ENCODE measurements at regions not wholly inside any gene's neighbourhood (a gene's known extent, or its start where the extent isn't known, plus 50 kb on each side); places are given as distances from the start of the nearest gene placed in this dataset.

- H3K27ac ChIP-seq = no peak overlapping the region
- H3K4me1 ChIP-seq (ENCODE audit: low read depth) = peaks cover 6% of the 10 kb centered on the region
- H3K27me3 ChIP-seq = peaks cover 30% of the 10 kb centered on the region
- no peak for TF ChIP-seq CTCF (IDR thresholded peaks at IDR 0.05; ENCODE audit: low read depth, low read length)
- no peaks in the 10 kb centered on the region for H3K9me3 ChIP-seq (ENCODE audit: low read depth)
- no peak overlapping the region for H3K4me3 ChIP-seq
- no peak for DNase-seq (ENCODE audit: low read depth in 1 of 2, low spot score in 1 of 2)
- no peaks in the 10 kb centered on the region for H3K36me3 ChIP-seq
Measured at GRCh38 chr2:147439986-147440385, 404.8 kb upstream of the ACVR2A start.

- Histone ChIP-seq H3K4me1 (ENCODE audit: low read depth) (peaks cover 6% of the 10 kb centered on the region), H3K9me3 (ENCODE audit: low read depth) (no peaks in the 10 kb centered on the region), H3K36me3 (no peaks in the 10 kb centered on the region), H3K27ac (no peak overlapping the region), H3K4me3 (no peak overlapping the region), H3K27me3 (peaks cover 26% of the 10 kb centered on the region)
- DNase-seq (ENCODE audit: low read depth in 1 of 2, low spot score in 1 of 2) = no peak
- TF ChIP-seq CTCF (IDR thresholded peaks at IDR 0.05; ENCODE audit: low read depth, low read length) = no peak
Measured at GRCh38 chr2:147438882-147439281, 405.9 kb upstream of the ACVR2A start.

GRCh38 chr2:147433822-147434221 lies 411.0 kb upstream of the ACVR2A start:
- H3K4me1 ChIP-seq (ENCODE audit: low read depth) = no peaks in the 10 kb centered on the region
- DNase-seq (ENCODE audit: low read depth in 1 of 2, low spot score in 1 of 2) = no peak
- H3K27me3 ChIP-seq = peaks cover 13% of the 10 kb centered on the region
- H3K4me3 ChIP-seq = no peak overlapping the region
- no peak overlapping the region for H3K27ac ChIP-seq
- TF ChIP-seq CTCF (IDR thresholded peaks at IDR 0.05; ENCODE audit: low read depth, low read length) = no peak
- no peaks in the 10 kb centered on the region for H3K36me3 ChIP-seq
- H3K9me3 ChIP-seq (ENCODE audit: low read depth) = no peaks in the 10 kb centered on the region

- Histone ChIP-seq H3K27me3 (peaks cover 13% of the 10 kb centered on the region), H3K27ac (no peak overlapping the region), H3K36me3 (no peaks in the 10 kb centered on the region), H3K4me1 (ENCODE audit: low read depth) (no peaks in the 10 kb centered on the region), H3K9me3 (ENCODE audit: low read depth) (no peaks in the 10 kb centered on the region), H3K4me3 (no peak overlapping the region)
- no peak for TF ChIP-seq CTCF (IDR thresholded peaks at IDR 0.05; ENCODE audit: low read depth, low read length)
- DNase-seq (ENCODE audit: low read depth in 1 of 2, low spot score in 1 of 2) = no peak
Measured at GRCh38 chr2:147430408-147430807, 414.4 kb upstream of the ACVR2A start.

- H3K4me3 ChIP-seq = no peak overlapping the region
- H3K27ac ChIP-seq = no peak overlapping the region
- DNase-seq (ENCODE audit: low read depth in 1 of 2, low spot score in 1 of 2) = no peak
- H3K27me3 ChIP-seq = peaks cover 4% of the 10 kb centered on the region
- H3K36me3 ChIP-seq = no peaks in the 10 kb centered on the region
- no peak for TF ChIP-seq CTCF (IDR thresholded peaks at IDR 0.05; ENCODE audit: low read depth, low read length)
- H3K9me3 ChIP-seq (ENCODE audit: low read depth) = no peaks in the 10 kb centered on the region
- H3K4me1 ChIP-seq (ENCODE audit: low read depth) = no peaks in the 10 kb centered on the region
Measured at GRCh38 chr2:147428120-147428747, 416.6 kb upstream of the ACVR2A start.
